GM19025 (cell line): ENCODE measurements at regions not wholly inside any gene's neighbourhood (a gene's known extent, or its start where the extent isn't known, plus 50 kb on each side); places are given as distances from the start of the nearest gene placed in this dataset.
"Not testable (repeated sequence)": the region's sequence is repeated elsewhere in the genome, so short reads cannot be mapped to it uniquely, and the experiment has no call there.

ENCODE experiments used
- ATAC-seq: cut with Tn5 transposase; IDR thresholded peaks from one replicate; pipeline ENCODE4 v1.9.1; 2021; ENCODE audit warnings: mild to moderate bottlenecking, low read depth, moderate library complexity; ENCODE audit not compliant: unreplicated experiment

- ATAC-seq = no peak
Observed at GRCh38 chr4:12414181-12414812, 985.6 kb upstream of the HS3ST1 start.

- no peak for ATAC-seq
Observed at GRCh38 chr4:12411072-12411471, 982.4 kb upstream of the HS3ST1 start.

DNA sequence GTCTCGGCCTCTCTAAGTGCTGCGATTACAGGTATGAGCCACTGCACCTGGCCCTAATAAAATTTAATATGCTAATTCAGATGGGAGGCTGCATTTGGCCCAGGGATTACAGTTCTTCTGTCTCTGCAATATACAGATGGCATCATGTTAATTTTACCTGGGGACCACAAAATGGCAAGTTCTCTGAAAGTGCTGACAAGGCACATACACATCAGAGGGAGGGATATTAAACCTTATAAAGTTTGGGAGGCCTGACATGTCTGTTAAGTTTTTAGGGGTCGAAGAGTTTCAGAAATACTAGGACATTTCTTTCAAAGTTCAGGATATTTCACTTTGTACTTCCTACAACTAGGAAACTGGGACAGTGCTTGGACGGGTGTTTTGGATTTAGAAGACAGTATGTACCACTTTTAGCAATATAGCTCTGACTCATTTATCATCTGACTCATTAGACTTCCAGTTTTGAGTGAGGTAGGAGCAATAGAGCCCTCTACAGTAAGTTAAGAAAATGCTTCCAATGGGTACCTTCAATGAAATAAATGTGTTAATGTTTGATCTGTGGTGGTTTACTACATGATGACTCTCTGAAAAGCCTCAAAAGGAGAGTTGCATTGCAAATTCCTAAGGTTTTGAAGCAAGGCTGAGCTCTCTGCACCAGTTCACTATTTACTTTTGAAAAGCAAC is 981.0 kb upstream of the HS3ST1 start:
- ATAC-seq = no peak

DNA sequence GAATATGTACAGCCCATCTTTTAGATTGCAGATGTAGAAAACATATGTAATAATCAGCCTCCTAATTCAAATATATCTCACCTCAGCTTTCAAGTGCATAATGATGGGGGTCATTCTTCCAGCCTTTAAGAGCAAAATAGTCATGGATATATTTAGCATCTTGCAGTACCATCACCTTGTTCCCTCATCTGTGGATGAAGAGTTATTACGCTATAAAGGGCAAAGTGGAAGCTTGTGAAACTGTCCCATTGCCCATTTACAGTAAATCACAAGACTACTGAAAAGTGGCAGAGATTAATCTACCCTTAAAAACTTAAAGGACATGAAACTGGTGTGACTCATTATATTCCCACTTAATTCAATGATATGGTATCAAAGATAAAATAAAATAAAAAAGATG is 979.7 kb upstream of the HS3ST1 start:
- no peak for ATAC-seq

DNA sequence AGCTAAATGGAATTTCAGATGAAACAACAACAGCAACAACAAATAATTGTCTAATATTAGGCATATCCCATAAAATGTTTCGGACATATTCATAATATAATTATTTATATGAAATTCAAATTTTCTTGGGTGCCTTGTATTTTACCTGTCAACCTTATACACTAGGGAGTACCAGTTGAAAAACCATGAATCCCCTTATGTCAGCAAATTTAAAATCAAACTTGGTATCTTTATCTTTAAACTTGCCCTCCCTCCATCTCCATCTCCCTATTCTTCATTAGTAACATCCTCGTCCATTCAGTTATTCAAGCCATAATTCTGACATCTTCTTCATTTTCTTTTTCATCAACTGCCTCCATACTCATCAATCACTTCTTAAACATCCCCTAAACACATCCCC is 974.5 kb upstream of the HS3ST1 start:
- no peak for ATAC-seq

- no peak for ATAC-seq
Observed at GRCh38 chr4:12399781-12400180, 971.1 kb upstream of the HS3ST1 start.

DNA sequence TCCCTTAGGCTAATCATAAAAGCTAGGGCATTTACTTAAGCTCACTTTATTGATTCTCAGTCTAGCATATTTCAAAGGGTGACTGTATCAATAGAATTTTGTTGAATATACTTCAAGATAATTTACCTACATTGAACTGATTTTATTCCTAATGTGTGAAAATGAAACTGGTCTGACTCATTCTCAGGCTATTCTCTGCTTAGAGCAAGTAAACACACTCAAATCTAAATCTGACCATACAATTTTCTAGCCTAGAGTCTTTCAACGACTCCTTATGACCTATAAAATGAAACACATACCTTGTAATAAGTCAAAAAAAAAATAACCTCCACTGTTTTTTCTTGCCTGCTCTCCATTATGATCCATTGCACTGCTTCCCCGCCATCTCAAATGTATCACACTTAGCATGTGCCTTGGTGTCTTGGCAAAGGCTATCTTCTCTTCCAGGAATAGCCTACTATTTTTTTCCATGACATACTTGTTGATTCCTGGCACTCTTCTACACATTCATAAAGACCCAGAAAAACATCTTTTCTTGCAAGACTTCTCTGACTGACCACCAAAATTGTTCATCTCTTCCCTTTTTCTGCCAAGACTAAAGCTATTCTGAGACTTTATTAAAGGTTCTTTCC is 965.1 kb upstream of the HS3ST1 start:
- no peak for ATAC-seq

GRCh38 chr4:12389604-12390003 is 960.9 kb upstream of the HS3ST1 start:
- ATAC-seq = no peak

GRCh38 chr4:12382567-12382966 is 953.9 kb upstream of the HS3ST1 start:
- no peak for ATAC-seq

GRCh38 chr4:12379191-12379590 is 950.5 kb upstream of the HS3ST1 start:
- no peak for ATAC-seq

DNA sequence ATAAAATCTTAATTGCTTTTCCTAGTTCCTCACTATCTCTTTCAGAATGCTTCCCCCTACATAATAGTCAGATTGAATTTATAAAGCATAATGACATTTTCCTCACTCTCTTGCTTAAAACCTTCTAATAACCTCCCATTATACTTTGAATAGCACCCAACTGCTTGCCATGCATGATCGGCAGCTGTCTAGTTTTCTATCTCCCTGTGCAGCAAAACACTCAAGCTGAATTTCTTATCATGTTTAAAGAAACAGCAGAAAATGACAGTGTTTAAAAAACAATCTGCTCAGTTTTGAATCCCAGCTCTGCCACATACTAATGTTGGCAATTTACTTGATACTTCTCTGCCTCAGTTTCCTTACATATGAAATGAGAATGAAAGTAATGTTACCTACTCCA is 947.1 kb upstream of the HS3ST1 start:
- no peak for ATAC-seq

- not testable (repeated sequence) for ATAC-seq
Observed at GRCh38 chr4:12365869-12366268, 937.2 kb upstream of the HS3ST1 start.

DNA sequence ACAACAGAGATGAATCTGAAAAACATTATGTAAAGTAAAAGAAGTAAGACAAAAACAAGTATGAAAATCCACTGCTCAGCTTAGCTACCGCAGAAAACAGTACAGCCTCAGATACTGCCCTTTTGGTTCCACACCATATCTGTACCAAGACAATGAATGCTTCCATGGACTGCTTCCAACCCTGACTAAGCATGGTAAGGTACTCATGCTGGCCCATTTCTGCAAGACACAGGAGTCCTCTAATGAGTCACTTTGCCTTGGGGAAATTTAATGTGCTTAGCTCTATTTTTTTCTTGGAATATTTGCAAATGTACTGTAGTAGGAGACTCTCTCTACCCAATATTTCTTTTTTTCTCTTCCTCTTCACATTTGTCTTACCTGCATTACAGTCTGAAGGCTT is 931.7 kb upstream of the HS3ST1 start:
- no peak for ATAC-seq

- no peak for ATAC-seq
Observed at GRCh38 chr4:12359420-12359819, 930.7 kb upstream of the HS3ST1 start.

- not testable (repeated sequence) for ATAC-seq
Observed at GRCh38 chr4:12333083-12333482, 904.4 kb upstream of the HS3ST1 start.

- no peak for ATAC-seq
Observed at GRCh38 chr4:12324965-12325364, 896.3 kb upstream of the HS3ST1 start.

DNA sequence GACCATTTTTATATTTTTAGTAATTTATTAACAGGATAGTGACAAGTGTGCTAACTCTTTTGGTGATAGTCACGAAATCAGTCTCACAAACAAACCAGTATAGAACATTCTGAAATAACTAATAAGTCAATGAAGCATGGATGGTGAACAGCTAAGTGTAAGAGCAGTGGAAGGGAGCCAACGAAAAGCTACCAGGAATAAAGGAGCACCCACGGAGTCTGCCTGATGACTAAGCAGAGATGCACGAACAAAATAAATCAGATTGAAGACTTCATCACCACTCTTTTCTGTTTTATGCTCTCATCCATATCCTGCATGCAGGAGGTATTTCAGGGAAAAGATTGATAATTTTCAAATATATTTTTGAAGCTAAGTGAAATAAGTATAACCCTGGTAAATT is 891.1 kb upstream of the HS3ST1 start:
- no peak for ATAC-seq

- ATAC-seq = no peak
Observed at GRCh38 chr4:12304905-12305304, 876.2 kb upstream of the HS3ST1 start.

GRCh38 chr4:12296366-12296765 is 867.7 kb upstream of the HS3ST1 start:
- ATAC-seq = no peak

DNA sequence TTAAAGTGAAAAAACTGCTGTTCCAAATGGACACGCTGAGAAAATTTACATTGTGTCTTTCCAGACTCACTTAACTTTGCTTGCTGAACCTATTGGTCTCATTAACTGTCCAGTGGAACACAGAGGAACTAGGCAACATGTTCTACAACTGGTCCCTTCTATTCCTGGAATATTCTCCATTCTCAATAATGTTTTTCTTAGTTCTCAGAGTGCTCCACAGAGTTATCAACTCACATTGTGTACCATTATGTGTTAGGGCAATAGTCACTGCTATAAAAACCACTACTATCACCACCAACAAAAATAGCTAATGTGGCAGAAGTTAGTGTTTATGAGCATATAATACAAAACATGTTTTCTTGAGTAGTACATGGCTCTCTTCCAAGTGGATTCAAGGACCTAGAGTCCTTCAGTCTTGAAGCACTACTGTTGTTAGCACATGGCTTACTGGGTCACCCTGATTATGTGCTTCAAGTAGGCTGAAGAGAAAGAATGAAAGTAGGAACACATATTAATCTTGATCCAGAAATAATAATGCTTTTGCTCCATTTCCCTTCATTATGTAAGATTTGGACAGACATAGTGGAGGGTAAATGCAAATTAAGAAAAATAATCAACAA is 865.3 kb upstream of the HS3ST1 start:
- ATAC-seq = no peak

- ATAC-seq = no peak
Observed at GRCh38 chr4:12286351-12286750, 857.7 kb upstream of the HS3ST1 start.

GRCh38 chr4:12270546-12270945 is 841.9 kb upstream of the HS3ST1 start:
- no peak for ATAC-seq
